GM12878 (cell line): ENCODE measurements at regions not wholly inside any gene's neighbourhood (a gene's known extent, or its start where the extent isn't known, plus 50 kb on each side); places are given as distances from the start of the nearest gene placed in this dataset.

Experiments used
- ATAC-seq: fragments of 200-7000 bp; cut with Tn5 transposase; 3 replicates; pipeline ENCODE4 v1.9.1; 2020; ENCODE audit warnings: mild to moderate bottlenecking, moderate library complexity
- BruUV-seq: library from RNA; stranded (reverse); fragments of 400-500 nt; replicated peaks from 2 replicates; lab custom pipeline; 2021; lab: Mats Ljungman, UMichigan
- CTCF ChIA-PET: fragments of 300-600 bp; sonication (Branson Sonifier 250); formaldehyde crosslinking; extraction: SDS; loops from one replicate; lab custom pipeline; 2021; ENCODE audit warnings: inconsistent platforms; lab: Yijun Ruan, JAX
- POLR2A ChIA-PET: fragments of 350-600 bp; formaldehyde crosslinking; extraction: SDS; loops from one replicate; lab custom pipeline; 2021; ENCODE audit warnings: inconsistent platforms; lab: Charles Lee
- RAD21 ChIA-PET: fragments of 300-600 bp; sonication (Branson Sonifier 250); formaldehyde crosslinking; loops from one replicate; lab custom pipeline; 2023; ENCODE audit warnings: antibody characterized with exemption; ENCODE audit not compliant: unreplicated experiment; lab: Charles Lee
- SMC1A ChIA-PET: fragments of 300-600 bp; sonication (Branson Sonifier 250); formaldehyde crosslinking; loops from one replicate; lab custom pipeline; 2023; ENCODE audit not compliant: unreplicated experiment, uncharacterized antibody; lab: Charles Lee
- DNase-seq: peaks from one replicate; pipeline ENCODE4 v3.0.0-alpha.2; 2011; ENCODE audit warnings: low read depth, low spot score
- FAIRE-seq: peaks from 3 replicates; lab custom pipeline; 2011; peaks lifted over from hg19 to GRCh38; lab: Jason Lieb, UNC
- H2AFZ ChIP-seq: 2 replicates; pipeline ENCODE4 v1.6.0; 2011; ENCODE audit warnings: low read depth, low read length, control low read depth; ENCODE audit not compliant: control insufficient read depth
- H3K27ac ChIP-seq: 2 replicates; pipeline ENCODE4 v1.5.1; 2011; ENCODE audit warnings: control low read depth; ENCODE audit not compliant: control insufficient read depth, insufficient read depth
- H3K27me3 ChIP-seq, 2 experiments: replicated peaks in 1 of 2; 2 replicates each; pipeline versions ENCODE4 v1.6.0 to v1.6.1; 2011; ENCODE audit warnings: low read length in 1 of 2; ENCODE audit not compliant: control insufficient read depth in 2 of 2, insufficient read depth in 2 of 2
- H3K36me3 ChIP-seq, 2 experiments: 2 replicates each; pipeline ENCODE4 v1.5.1; 2011; ENCODE audit warnings: low read length in 1 of 2; ENCODE audit not compliant: control insufficient read depth in 2 of 2, insufficient read depth in 2 of 2
- H3K4me1 ChIP-seq: 2 replicates; pipeline ENCODE4 v1.6.1; 2011; ENCODE audit warnings: mild to moderate bottlenecking, low read length, moderate library complexity, mixed read lengths; ENCODE audit not compliant: control insufficient read depth, insufficient read depth
- H3K4me2 ChIP-seq: 2 replicates; pipeline ENCODE4 v1.6.0; 2011; ENCODE audit warnings: control low read depth; ENCODE audit not compliant: control insufficient read depth, insufficient read depth
- H3K4me3 ChIP-seq: fragments of 200-600 bp; sonication (generic); 2 replicates; pipeline ENCODE4 v1.5.1; 2016
- H3K79me2 ChIP-seq: 2 replicates; pipeline ENCODE4 v1.6.0; 2011; ENCODE audit warnings: low read length; ENCODE audit not compliant: control insufficient read depth, insufficient read depth
- H3K9ac ChIP-seq: 2 replicates; pipeline ENCODE4 v1.8.0; 2011; ENCODE audit warnings: low read length, control low read depth, mixed read lengths; ENCODE audit not compliant: control insufficient read depth, insufficient read depth
- H3K9me3 ChIP-seq: replicated peaks from 3 replicates; pipeline ENCODE4 v1.5.1; 2011; ENCODE audit warnings: mild to moderate bottlenecking, low read length; ENCODE audit not compliant: control insufficient read depth, insufficient read depth
- H4K20me1 ChIP-seq: 2 replicates; pipeline ENCODE4 v1.6.0; 2011; ENCODE audit not compliant: control insufficient read depth, insufficient read depth
- BCL11A ChIP-seq: IDR thresholded peaks from 2 replicates; pipeline ENCODE4 v1.6.1; 2011; ENCODE audit warnings: low read depth, low read length
- BRCA1 ChIP-seq: IDR thresholded peaks from 2 replicates; pipeline ENCODE4 v1.6.1; 2011; ENCODE audit warnings: low read depth, low read length, improper control_type of control experiment
- EP300 ChIP-seq, 2 experiments: fragments of 150-350 bp in 1 of 2; IDR thresholded peaks; 2 replicates each; pipeline ENCODE4 v1.6.1; 2011 to 2012; ENCODE audit warnings: low read depth in 2 of 2, low read length in 2 of 2, borderline replicate concordance in 1 of 2, improper control_type of control experiment in 1 of 2, inconsistent platforms in 1 of 2; ENCODE audit not compliant: control insufficient read depth in 1 of 2
- NFIC ChIP-seq: IDR thresholded peaks from 2 replicates; pipeline ENCODE4 v1.6.1; 2012; ENCODE audit warnings: low read depth, mild to moderate bottlenecking, inconsistent platforms, low read length, moderate library complexity
- NKRF ChIP-seq: fragments of 450-650 bp; conservative IDR thresholded peaks from 2 replicates; pipeline ENCODE4 v1.6.1; 2017; ENCODE audit warnings: mild to moderate bottlenecking, moderate library complexity
- NR2F1 ChIP-seq: fragments of 450-650 bp; conservative IDR thresholded peaks from 2 replicates; pipeline ENCODE4 v1.6.1; 2017; ENCODE audit warnings: mild to moderate bottlenecking
- RAD51 ChIP-seq: fragments of 450-650 bp; IDR thresholded peaks from 2 replicates; pipeline ENCODE4 v1.6.1; 2016; ENCODE audit warnings: moderate library complexity, mild to moderate bottlenecking, inconsistent platforms
- WRNIP1 ChIP-seq: IDR thresholded peaks from 2 replicates; pipeline ENCODE4 v1.6.1; 2011; ENCODE audit warnings: low read depth, low read length, improper control_type of control experiment, borderline replicate concordance
- ZBTB4 ChIP-seq: fragments of 450-650 bp; formaldehyde crosslinking; IDR thresholded peaks from 2 replicates; pipeline ENCODE4 v1.4.0; 2022; ENCODE audit warnings: mild to moderate bottlenecking, moderate library complexity
- WGBS: methylation state at CpG from one replicate; pipeline ENCODE4 v1.1.6; 2016; ENCODE audit warnings: low lambda C conversion rate; ENCODE audit not compliant: insufficient replicate concordance, insufficient coverage; ENCODE audit errors: missing lambda C conversion rate; 5-methylcytosine and 5-hydroxymethylcytosine counted together
- in situ Hi-C: fragments of 300-500 bp; cut with MboI; formaldehyde crosslinking; loops from 9 replicates; pipeline ENCODE4 v1.14.3; 2018; ENCODE audit warnings: mixed read lengths
- intact Hi-C: fragments of 100-400 bp; cut with micrococcal nuclease; formaldehyde crosslinking; loops from one replicate; pipeline ENCODE4 v1.14.2; 2022; ENCODE audit not compliant: unreplicated experiment

GRCh38 chr6:77292564-77293546, 170.4 kb downstream of the HTR1B start:
- Histone ChIP-seq H3K4me1 (no peaks in the 10 kb centered on the region), H3K9me3 (no peaks in the 10 kb centered on the region), H4K20me1 (no peaks in the 10 kb centered on the region), H3K27ac (no peak overlapping the region), H3K4me3 (no peak overlapping the region), H3K27me3 (no peaks in the 10 kb centered on the region), H3K4me2 (no peak overlapping the region), H3K36me3 (no peaks in the 10 kb centered on the region), H2AFZ (no peak overlapping the region), H3K79me2 (no peaks in the 10 kb centered on the region), H3K9ac (no peak overlapping the region)
- CTCF ChIA-PET: no interaction called here
- POLR2A ChIA-PET: no interaction called here
- no peak for FAIRE-seq
- under 1% methylated on average over 7 of the region's 7 CpGs for WGBS
- intact Hi-C loops (no loop called here), in situ Hi-C loops (no loop called here)
- SMC1A ChIA-PET: interaction anchor here (1.0 to 1.2 kb wide), 2 partner anchors 12 to 27 kb away, joined by 3 to 4 read pairs; no protein-coding TSS in a partner anchor
- RAD21 ChIA-PET: no interaction called here
- DNase-seq: no peak
- no TSS peak for BruUV-seq
- no peak for ATAC-seq
- no peak for TF ChIP-seq BRCA1
- no peak for TF ChIP-seq BCL11A
- no peak for TF ChIP-seq ZBTB4 (CRISPR knock-in tag)
- TF ChIP-seq RAD51: no peak
- no peak for TF ChIP-seq NR2F1
- no peak for TF ChIP-seq NKRF
- no peak for TF ChIP-seq EP300 (IDR thresholded peaks at IDR 0.05; ENCODE audit: borderline replicate concordance in 1 of 2, control insufficient read depth in 1 of 2, low read depth in 2 of 2, low read length in 2 of 2)
- no peak for TF ChIP-seq WRNIP1
- no peak for TF ChIP-seq NFIC
